ENCODE measurements at regions not wholly inside any gene's neighbourhood (a gene's known extent, or its start where the extent isn't known, plus 50 kb on each side); places are given as distances from the start of the nearest gene placed in this dataset.
"Not testable (repeated sequence)": the region's sequence is repeated elsewhere in the genome, so short reads cannot be mapped to it uniquely, and the experiment has no call there.

GRCh38 chr9:87402537-87402936 lies 95.1 kb upstream of the DAPK1 start:
- H3K27me3 Mint-ChIP-seq = no peaks in the 10 kb centered on the region
- no peaks in the 10 kb centered on the region for H3K9me3 Mint-ChIP-seq
- H3K4me1 Mint-ChIP-seq (ENCODE audit: low read depth) = peaks cover 27% of the 10 kb centered on the region
- intact Hi-C loops (cut with micrococcal nuclease) = no loop called here
- H3K4me3 Mint-ChIP-seq = no peak overlapping the region
- no peaks in the 10 kb centered on the region for H3K36me3 Mint-ChIP-seq (ENCODE audit: low read depth)
- H3K27ac Mint-ChIP-seq = no peak overlapping the region

GRCh38 chr9:87405677-87406542 lies 91.8 kb upstream of the DAPK1 start:
- Mint-ChIP-seq H3K27me3 (peaks cover 2% of the 10 kb centered on the region), H3K9me3 (no peaks in the 10 kb centered on the region), H3K4me1 (ENCODE audit: low read depth) (peaks cover 32% of the 10 kb centered on the region), H3K27ac (no peak overlapping the region), H3K4me3 (no peak overlapping the region), H3K36me3 (ENCODE audit: low read depth) (no peaks in the 10 kb centered on the region)
- intact Hi-C loops (cut with micrococcal nuclease) = no loop called here

GRCh38 chr9:87406543-87407166 lies 91.0 kb upstream of the DAPK1 start:
- intact Hi-C loops (cut with micrococcal nuclease) = no loop called here
- no peak overlapping the region for H3K4me3 Mint-ChIP-seq
- H3K9me3 Mint-ChIP-seq = no peaks in the 10 kb centered on the region
- H3K36me3 Mint-ChIP-seq (ENCODE audit: low read depth) = no peaks in the 10 kb centered on the region
- H3K4me1 Mint-ChIP-seq (ENCODE audit: low read depth) = peaks cover 32% of the 10 kb centered on the region
- no peak overlapping the region for H3K27ac Mint-ChIP-seq
- peaks cover 6% of the 10 kb centered on the region for H3K27me3 Mint-ChIP-seq

GRCh38 chr9:87410047-87411005 lies 87.3 kb upstream of the DAPK1 start:
- H3K36me3 Mint-ChIP-seq (ENCODE audit: low read depth); intact Hi-C loops (cut with micrococcal nuclease); H3K4me3 Mint-ChIP-seq; H3K27ac Mint-ChIP-seq; H3K9me3 Mint-ChIP-seq: not testable (repeated sequence)
- Mint-ChIP-seq H3K4me1 (ENCODE audit: low read depth) (peaks cover 23% of the 10 kb centered on the region), H3K27me3 (peaks cover 14% of the 10 kb centered on the region)

- intact Hi-C loops (cut with micrococcal nuclease) = no loop called here
- H3K36me3 Mint-ChIP-seq (ENCODE audit: low read depth) = peaks cover 23% of the 10 kb centered on the region
- H3K4me1 Mint-ChIP-seq (ENCODE audit: low read depth) = peaks cover 7% of the 10 kb centered on the region
- no peaks in the 10 kb centered on the region for H3K27me3 Mint-ChIP-seq
- no peak overlapping the region for H3K27ac Mint-ChIP-seq
- H3K4me3 Mint-ChIP-seq = no peak overlapping the region
- peaks cover 60% of the 10 kb centered on the region for H3K9me3 Mint-ChIP-seq
These were observed 76.8 kb upstream of the DAPK1 start for GRCh38 chr9:87420884-87421283.

- H3K27ac Mint-ChIP-seq = no peak overlapping the region
- H3K4me1 Mint-ChIP-seq (ENCODE audit: low read depth) = peaks cover 11% of the 10 kb centered on the region
- peaks cover 28% of the 10 kb centered on the region for H3K36me3 Mint-ChIP-seq (ENCODE audit: low read depth)
- intact Hi-C loops (cut with micrococcal nuclease) = no loop called here
- no peaks in the 10 kb centered on the region for H3K27me3 Mint-ChIP-seq
- H3K4me3 Mint-ChIP-seq = no peak overlapping the region
- peaks cover 66% of the 10 kb centered on the region for H3K9me3 Mint-ChIP-seq
These were observed 75.9 kb upstream of the DAPK1 start for GRCh38 chr9:87421734-87422133.

- Mint-ChIP-seq H3K27me3 (no peaks in the 10 kb centered on the region), H3K36me3 (ENCODE audit: low read depth) (peaks cover 28% of the 10 kb centered on the region), H3K9me3 (peaks cover 66% of the 10 kb centered on the region), H3K27ac (no peak overlapping the region), H3K4me3 (no peak overlapping the region), H3K4me1 (ENCODE audit: low read depth) (peaks cover 11% of the 10 kb centered on the region)
- intact Hi-C loops (cut with micrococcal nuclease) = no loop called here
These were observed 74.7 kb upstream of the DAPK1 start for GRCh38 chr9:87422999-87423398.

GRCh38 chr9:87423885-87424284 lies 73.8 kb upstream of the DAPK1 start:
- H3K4me3 Mint-ChIP-seq; H3K27me3 Mint-ChIP-seq; intact Hi-C loops (cut with micrococcal nuclease); H3K27ac Mint-ChIP-seq: not testable (repeated sequence)
- H3K36me3 Mint-ChIP-seq (ENCODE audit: low read depth) = peaks cover 28% of the 10 kb centered on the region
- peaks cover 66% of the 10 kb centered on the region for H3K9me3 Mint-ChIP-seq
- peaks cover 11% of the 10 kb centered on the region for H3K4me1 Mint-ChIP-seq (ENCODE audit: low read depth)

GRCh38 chr9:87425202-87425601 lies 72.5 kb upstream of the DAPK1 start:
- Mint-ChIP-seq H3K27ac (peak overlapping the region; percentile 66), H3K9me3 (peaks cover 61% of the 10 kb centered on the region), H3K27me3 (no peaks in the 10 kb centered on the region), H3K4me1 (ENCODE audit: low read depth) (peaks cover 8% of the 10 kb centered on the region), H3K4me3 (no peak overlapping the region), H3K36me3 (ENCODE audit: low read depth) (peaks cover 28% of the 10 kb centered on the region)
- intact Hi-C loops (cut with micrococcal nuclease) = no loop called here

- intact Hi-C loops (cut with micrococcal nuclease) = no loop called here
- Mint-ChIP-seq H3K4me1 (ENCODE audit: low read depth) (peaks cover 11% of the 10 kb centered on the region), H3K9me3 (peaks cover 34% of the 10 kb centered on the region), H3K27ac (no peak overlapping the region), H3K4me3 (no peak overlapping the region), H3K36me3 (ENCODE audit: low read depth) (peaks cover 28% of the 10 kb centered on the region), H3K27me3 (no peaks in the 10 kb centered on the region)
These were observed 69.7 kb upstream of the DAPK1 start for GRCh38 chr9:87427851-87428506.

- peaks cover 23% of the 10 kb centered on the region for H3K36me3 Mint-ChIP-seq (ENCODE audit: low read depth)
- peaks cover 11% of the 10 kb centered on the region for H3K4me1 Mint-ChIP-seq (ENCODE audit: low read depth)
- no peak overlapping the region for H3K27ac Mint-ChIP-seq
- H3K9me3 Mint-ChIP-seq = peaks cover 27% of the 10 kb centered on the region
- intact Hi-C loops (cut with micrococcal nuclease) = no loop called here
- peaks cover 2% of the 10 kb centered on the region for H3K27me3 Mint-ChIP-seq
- H3K4me3 Mint-ChIP-seq = no peak overlapping the region
These were observed 69.0 kb upstream of the DAPK1 start for GRCh38 chr9:87428659-87429058.

GRCh38 chr9:87431837-87432236 lies 65.8 kb upstream of the DAPK1 start:
- Mint-ChIP-seq H3K9me3 (no peaks in the 10 kb centered on the region), H3K36me3 (ENCODE audit: low read depth) (no peaks in the 10 kb centered on the region), H3K4me1 (ENCODE audit: low read depth) (peaks cover 12% of the 10 kb centered on the region), H3K27me3 (peaks cover 3% of the 10 kb centered on the region), H3K27ac (no peak overlapping the region), H3K4me3 (no peak overlapping the region)
- intact Hi-C loops (cut with micrococcal nuclease) = no loop called here

GRCh38 chr9:87433853-87434252 lies 63.8 kb upstream of the DAPK1 start:
- H3K36me3 Mint-ChIP-seq (ENCODE audit: low read depth) = no peaks in the 10 kb centered on the region
- H3K4me3 Mint-ChIP-seq = no peak overlapping the region
- H3K27ac Mint-ChIP-seq = no peak overlapping the region
- H3K4me1 Mint-ChIP-seq (ENCODE audit: low read depth) = peaks cover 12% of the 10 kb centered on the region
- H3K27me3 Mint-ChIP-seq = peaks cover 5% of the 10 kb centered on the region
- no peaks in the 10 kb centered on the region for H3K9me3 Mint-ChIP-seq
- intact Hi-C loops (cut with micrococcal nuclease) = no loop called here
